ENCODE measurements at regions not wholly inside any gene's neighbourhood (a gene's known extent, or its start where the extent isn't known, plus 50 kb on each side); places are given as distances from the start of the nearest gene placed in this dataset.

GRCh38 chr20:24296477-24297261 lies 172.8 kb upstream of the SYNDIG1 start:
- Histone ChIP-seq H4K20me1 (ENCODE audit: insufficient read depth, low read length) (no peaks in the 10 kb centered on the region), H3K4me1 (ENCODE audit: control insufficient read depth in 1 of 2, insufficient read depth in 2 of 2, low read length in 2 of 2) (no peaks in the 10 kb centered on the region), H3K79me2 (ENCODE audit: insufficient read depth, low read length) (no peaks in the 10 kb centered on the region), H3K4me2 (replicated peaks; ENCODE audit: extremely low read depth, low read length, poor library complexity, severe bottlenecking) (no peak overlapping the region), H2AFZ (ENCODE audit: insufficient read depth, low read depth, low read length, poor library complexity, severe bottlenecking) (no peak overlapping the region), H3K27ac (ENCODE audit: low read depth in 1 of 2, low read length in 2 of 2) (no peak overlapping the region), H3K4me3 (replicated peaks in 1 of 3; ENCODE audit: low read depth in 2 of 3, low read length in 3 of 3) (no peak overlapping the region), H3K27me3 (ENCODE audit: control insufficient read depth in 2 of 2, insufficient read depth in 2 of 2, low read length in 2 of 2) (no peaks in the 10 kb centered on the region), H3K9ac (ENCODE audit: insufficient read depth, low read length, poor library complexity, severe bottlenecking) (no peak overlapping the region), H3K9me3 (replicated peaks in 1 of 2; ENCODE audit: control insufficient read depth in 1 of 2, insufficient read depth in 1 of 2, low read length in 2 of 2) (no peaks in the 10 kb centered on the region), H3K36me3 (replicated peaks in 1 of 2; ENCODE audit: control insufficient read depth in 1 of 2, insufficient read depth in 2 of 2, low read length in 2 of 2) (no peaks in the 10 kb centered on the region)
- TF ChIP-seq, protein P1, sequence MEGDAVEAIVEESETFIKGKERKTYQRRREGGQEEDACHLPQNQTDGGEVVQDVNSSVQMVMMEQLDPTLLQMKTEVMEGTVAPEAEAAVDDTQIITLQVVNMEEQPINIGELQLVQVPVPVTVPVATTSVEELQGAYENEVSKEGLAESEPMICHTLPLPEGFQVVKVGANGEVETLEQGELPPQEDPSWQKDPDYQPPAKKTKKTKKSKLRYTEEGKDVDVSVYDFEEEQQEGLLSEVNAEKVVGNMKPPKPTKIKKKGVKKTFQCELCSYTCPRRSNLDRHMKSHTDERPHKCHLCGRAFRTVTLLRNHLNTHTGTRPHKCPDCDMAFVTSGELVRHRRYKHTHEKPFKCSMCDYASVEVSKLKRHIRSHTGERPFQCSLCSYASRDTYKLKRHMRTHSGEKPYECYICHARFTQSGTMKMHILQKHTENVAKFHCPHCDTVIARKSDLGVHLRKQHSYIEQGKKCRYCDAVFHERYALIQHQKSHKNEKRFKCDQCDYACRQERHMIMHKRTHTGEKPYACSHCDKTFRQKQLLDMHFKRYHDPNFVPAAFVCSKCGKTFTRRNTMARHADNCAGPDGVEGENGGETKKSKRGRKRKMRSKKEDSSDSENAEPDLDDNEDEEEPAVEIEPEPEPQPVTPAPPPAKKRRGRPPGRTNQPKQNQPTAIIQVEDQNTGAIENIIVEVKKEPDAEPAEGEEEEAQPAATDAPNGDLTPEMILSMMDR (IDR thresholded peaks at IDR 0.05) = no peak
- H3K4me1 Mint-ChIP-seq = no peaks in the 10 kb centered on the region
- DNase-seq = no peak
- no peak overlapping the region for H3K27ac Mint-ChIP-seq
- intact Hi-C loops (cut with micrococcal nuclease) = no loop called here
- WGBS (ENCODE audit: insufficient coverage) = 89% methylated on average over 3 of the region's 6 CpGs
- H3K27me3 Mint-ChIP-seq (ENCODE audit: low read depth in 3 of 3) = no peaks in the 10 kb centered on the region
- H3K4me3 Mint-ChIP-seq = no peak overlapping the region
- no peaks in the 10 kb centered on the region for H3K36me3 Mint-ChIP-seq
- H3K9me3 Mint-ChIP-seq = peaks cover 0 to 2% (median 0%) of the 10 kb centered on the region in 7 donors

DNA sequence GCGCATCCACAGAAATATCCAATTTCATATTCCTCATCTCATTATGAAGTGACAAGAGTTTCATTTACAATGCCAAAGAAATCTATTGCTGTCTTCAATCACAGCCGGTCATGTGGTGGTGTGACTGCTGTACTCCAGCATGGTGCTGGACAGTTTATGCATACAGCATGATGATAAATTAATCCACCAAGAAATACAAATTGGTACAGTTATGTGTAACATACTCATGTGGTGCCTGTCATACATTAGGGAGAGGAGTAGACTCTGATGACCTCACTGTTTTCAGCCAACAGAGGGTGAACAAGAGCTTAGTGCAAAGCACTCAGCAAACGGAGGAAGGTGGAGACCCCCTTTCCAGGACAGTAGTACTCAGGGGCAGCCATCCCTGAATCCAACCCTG lies 178.4 kb upstream of the SYNDIG1 start:
- no peaks in the 10 kb centered on the region for H3K9me3 ChIP-seq (replicated peaks in 1 of 2; ENCODE audit: control insufficient read depth in 1 of 2, insufficient read depth in 1 of 2, low read length in 2 of 2)
- no peak overlapping the region for H3K4me3 ChIP-seq (replicated peaks in 1 of 3; ENCODE audit: low read depth in 2 of 3, low read length in 3 of 3)
- H3K79me2 ChIP-seq (ENCODE audit: insufficient read depth, low read length) = no peaks in the 10 kb centered on the region
- no peak for DNase-seq
- H3K36me3 ChIP-seq (replicated peaks in 1 of 2; ENCODE audit: control insufficient read depth in 1 of 2, insufficient read depth in 2 of 2, low read length in 2 of 2) = no peaks in the 10 kb centered on the region
- WGBS (ENCODE audit: insufficient coverage) = no CpG with 5 or more reads among the region's 3 CpGs
- no peaks in the 10 kb centered on the region for H4K20me1 ChIP-seq (ENCODE audit: insufficient read depth, low read length)
- H3K27me3 ChIP-seq (ENCODE audit: control insufficient read depth in 2 of 2, insufficient read depth in 2 of 2, low read length in 2 of 2) = no peaks in the 10 kb centered on the region
- peak overlapping the region in 1 of 7 donors; percentile 33 for H3K27ac Mint-ChIP-seq
- intact Hi-C loops (cut with micrococcal nuclease) = no loop called here
- peaks cover 0 to 9% (median 3%) of the 10 kb centered on the region in 7 donors for H3K9me3 Mint-ChIP-seq
- H3K36me3 Mint-ChIP-seq = no peaks in the 10 kb centered on the region
- no peak overlapping the region for H2AFZ ChIP-seq (ENCODE audit: insufficient read depth, low read depth, low read length, poor library complexity, severe bottlenecking)
- no peak overlapping the region for H3K27ac ChIP-seq (ENCODE audit: low read depth in 1 of 2, low read length in 2 of 2)
- peaks cover 0 to 7% (median 0%) of the 10 kb centered on the region in 3 donors for H3K27me3 Mint-ChIP-seq (ENCODE audit: low read depth in 3 of 3)
- TF ChIP-seq, protein P1 (IDR thresholded peaks at IDR 0.05) = no peak
- H3K4me3 Mint-ChIP-seq = no peak overlapping the region
- peaks cover 21% of the 10 kb centered on the region for H3K4me1 Mint-ChIP-seq
- no peak overlapping the region for H3K4me2 ChIP-seq (replicated peaks; ENCODE audit: extremely low read depth, low read length, poor library complexity, severe bottlenecking)
- peaks cover 12 to 17% of the 10 kb centered on the region in 2 donors for H3K4me1 ChIP-seq (ENCODE audit: control insufficient read depth in 1 of 2, insufficient read depth in 2 of 2, low read length in 2 of 2)
- H3K9ac ChIP-seq (ENCODE audit: insufficient read depth, low read length, poor library complexity, severe bottlenecking) = no peak overlapping the region

Data from CD14-positive monocyte (primary cell).